ENCODE measurements at regions not wholly inside any gene's neighbourhood (a gene's known extent, or its start where the extent isn't known, plus 50 kb on each side); places are given as distances from the start of the nearest gene placed in this dataset.
A peak's percentile ranks its signal among the peaks of the same experiment; 100 is the strongest.

GRCh38 chr6:62889240-62889639 lies 322.0 kb upstream of the FKBP1C start:
- DNase-seq (ENCODE audit: low read depth) = no peak
- Histone ChIP-seq H3K9ac (ENCODE audit: low read length) (no peak overlapping the region), H3K9me3 (ENCODE audit: control insufficient read depth, low read length) (no peaks in the 10 kb centered on the region), H3K36me3 (ENCODE audit: control insufficient read depth, insufficient read depth, low read length, severe bottlenecking) (no peaks in the 10 kb centered on the region), H3K4me1 (ENCODE audit: control insufficient read depth, insufficient read depth, low read length) (no peaks in the 10 kb centered on the region), H3K27me3 (replicated peaks; ENCODE audit: control insufficient read depth, insufficient read depth, low read length) (no peaks in the 10 kb centered on the region), H3K4me3 (ENCODE audit: low read length) (no peak overlapping the region)

GRCh38 chr6:62891065-62891647 lies 320.1 kb upstream of the FKBP1C start:
- no peaks in the 10 kb centered on the region for H3K4me1 ChIP-seq (ENCODE audit: control insufficient read depth, insufficient read depth, low read length)
- no peaks in the 10 kb centered on the region for H3K36me3 ChIP-seq (ENCODE audit: control insufficient read depth, insufficient read depth, low read length, severe bottlenecking)
- no peak overlapping the region for H3K4me3 ChIP-seq (ENCODE audit: low read length)
- peak; percentile 34 for DNase-seq (ENCODE audit: low read depth)
- no peaks in the 10 kb centered on the region for H3K27me3 ChIP-seq (replicated peaks; ENCODE audit: control insufficient read depth, insufficient read depth, low read length)
- no peaks in the 10 kb centered on the region for H3K9me3 ChIP-seq (ENCODE audit: control insufficient read depth, low read length)
- no peak overlapping the region for H3K9ac ChIP-seq (ENCODE audit: low read length)

GRCh38 chr6:62894114-62894513 lies 317.2 kb upstream of the FKBP1C start:
- no peak overlapping the region for H3K9ac ChIP-seq (ENCODE audit: low read length)
- H3K4me3 ChIP-seq (ENCODE audit: low read length) = no peak overlapping the region
- no peaks in the 10 kb centered on the region for H3K27me3 ChIP-seq (replicated peaks; ENCODE audit: control insufficient read depth, insufficient read depth, low read length)
- no peaks in the 10 kb centered on the region for H3K36me3 ChIP-seq (ENCODE audit: control insufficient read depth, insufficient read depth, low read length, severe bottlenecking)
- no peak for DNase-seq (ENCODE audit: low read depth)
- no peaks in the 10 kb centered on the region for H3K9me3 ChIP-seq (ENCODE audit: control insufficient read depth, low read length)
- H3K4me1 ChIP-seq (ENCODE audit: control insufficient read depth, insufficient read depth, low read length) = no peaks in the 10 kb centered on the region

- Histone ChIP-seq H3K4me1 (ENCODE audit: control insufficient read depth, insufficient read depth, low read length) (no peaks in the 10 kb centered on the region), H3K36me3 (ENCODE audit: control insufficient read depth, insufficient read depth, low read length, severe bottlenecking) (no peaks in the 10 kb centered on the region)
- no peak for DNase-seq (ENCODE audit: low read depth)
These were observed 308.0 kb upstream of the FKBP1C start for GRCh38 chr6:62903266-62903665.

GRCh38 chr6:62904687-62905086 lies 306.6 kb upstream of the FKBP1C start:
- no peak overlapping the region for H3K9ac ChIP-seq (ENCODE audit: low read length)
- no peaks in the 10 kb centered on the region for H3K27me3 ChIP-seq (replicated peaks; ENCODE audit: control insufficient read depth, insufficient read depth, low read length)
- H3K4me3 ChIP-seq (ENCODE audit: low read length) = no peak overlapping the region
- H3K36me3 ChIP-seq (ENCODE audit: control insufficient read depth, insufficient read depth, low read length, severe bottlenecking) = no peaks in the 10 kb centered on the region
- DNase-seq (ENCODE audit: low read depth) = no peak
- H3K9me3 ChIP-seq (ENCODE audit: control insufficient read depth, low read length) = no peaks in the 10 kb centered on the region
- H3K4me1 ChIP-seq (ENCODE audit: control insufficient read depth, insufficient read depth, low read length) = no peaks in the 10 kb centered on the region

More at GRCh38 chr6:62903266-62903665, 308.0 kb upstream of the FKBP1C start:
- H3K4me3 ChIP-seq (ENCODE audit: low read length) = no peak overlapping the region
- no peaks in the 10 kb centered on the region for H3K27me3 ChIP-seq (replicated peaks; ENCODE audit: control insufficient read depth, insufficient read depth, low read length)
- H3K9me3 ChIP-seq (ENCODE audit: control insufficient read depth, low read length) = no peaks in the 10 kb centered on the region
- no peak overlapping the region for H3K9ac ChIP-seq (ENCODE audit: low read length)

- H3K9ac ChIP-seq (ENCODE audit: low read length) = no peak overlapping the region
- H3K4me3 ChIP-seq (ENCODE audit: low read length) = no peak overlapping the region
- H3K27me3 ChIP-seq (replicated peaks; ENCODE audit: control insufficient read depth, insufficient read depth, low read length) = no peaks in the 10 kb centered on the region
- no peak for DNase-seq (ENCODE audit: low read depth)
- no peaks in the 10 kb centered on the region for H3K36me3 ChIP-seq (ENCODE audit: control insufficient read depth, insufficient read depth, low read length, severe bottlenecking)
- no peaks in the 10 kb centered on the region for H3K4me1 ChIP-seq (ENCODE audit: control insufficient read depth, insufficient read depth, low read length)
- no peaks in the 10 kb centered on the region for H3K9me3 ChIP-seq (ENCODE audit: control insufficient read depth, low read length)
These were observed 296.7 kb upstream of the FKBP1C start for GRCh38 chr6:62914530-62914929.

- DNase-seq (ENCODE audit: low read depth) = no peak
- no peaks in the 10 kb centered on the region for H3K4me1 ChIP-seq (ENCODE audit: control insufficient read depth, insufficient read depth, low read length)
- no peak overlapping the region for H3K4me3 ChIP-seq (ENCODE audit: low read length)
- H3K36me3 ChIP-seq (ENCODE audit: control insufficient read depth, insufficient read depth, low read length, severe bottlenecking) = no peaks in the 10 kb centered on the region
- no peaks in the 10 kb centered on the region for H3K9me3 ChIP-seq (ENCODE audit: control insufficient read depth, low read length)
- no peak overlapping the region for H3K9ac ChIP-seq (ENCODE audit: low read length)
- no peaks in the 10 kb centered on the region for H3K27me3 ChIP-seq (replicated peaks; ENCODE audit: control insufficient read depth, insufficient read depth, low read length)
These were observed 287.5 kb upstream of the FKBP1C start for GRCh38 chr6:62923728-62924127.

- no peaks in the 10 kb centered on the region for H3K36me3 ChIP-seq (ENCODE audit: control insufficient read depth, insufficient read depth, low read length, severe bottlenecking)
- H3K9me3 ChIP-seq (ENCODE audit: control insufficient read depth, low read length) = peaks cover 4% of the 10 kb centered on the region
- H3K4me1 ChIP-seq (ENCODE audit: control insufficient read depth, insufficient read depth, low read length) = no peaks in the 10 kb centered on the region
- H3K9ac ChIP-seq (ENCODE audit: low read length) = no peak overlapping the region
- no peak overlapping the region for H3K4me3 ChIP-seq (ENCODE audit: low read length)
- no peaks in the 10 kb centered on the region for H3K27me3 ChIP-seq (replicated peaks; ENCODE audit: control insufficient read depth, insufficient read depth, low read length)
- DNase-seq (ENCODE audit: low read depth) = no peak
These were observed 270.4 kb upstream of the FKBP1C start for GRCh38 chr6:62940848-62941247.

- Histone ChIP-seq H3K4me1 (ENCODE audit: control insufficient read depth, insufficient read depth, low read length) (no peaks in the 10 kb centered on the region), H3K4me3 (ENCODE audit: low read length) (no peak overlapping the region), H3K9me3 (ENCODE audit: control insufficient read depth, low read length) (no peaks in the 10 kb centered on the region), H3K36me3 (ENCODE audit: control insufficient read depth, insufficient read depth, low read length, severe bottlenecking) (no peaks in the 10 kb centered on the region), H3K9ac (ENCODE audit: low read length) (no peak overlapping the region), H3K27me3 (replicated peaks; ENCODE audit: control insufficient read depth, insufficient read depth, low read length) (no peaks in the 10 kb centered on the region)
- DNase-seq (ENCODE audit: low read depth) = no peak
These were observed 269.3 kb upstream of the FKBP1C start for GRCh38 chr6:62942000-62942399.

GRCh38 chr6:62968834-62969233 lies 242.4 kb upstream of the FKBP1C start:
- Histone ChIP-seq H3K4me3 (ENCODE audit: low read length) (no peak overlapping the region), H3K9me3 (ENCODE audit: control insufficient read depth, low read length) (no peaks in the 10 kb centered on the region), H3K4me1 (ENCODE audit: control insufficient read depth, insufficient read depth, low read length) (no peaks in the 10 kb centered on the region), H3K36me3 (ENCODE audit: control insufficient read depth, insufficient read depth, low read length, severe bottlenecking) (no peaks in the 10 kb centered on the region), H3K27me3 (replicated peaks; ENCODE audit: control insufficient read depth, insufficient read depth, low read length) (no peaks in the 10 kb centered on the region), H3K9ac (ENCODE audit: low read length) (no peak overlapping the region)
- no peak for DNase-seq (ENCODE audit: low read depth)

GRCh38 chr6:62971976-62972658 lies 239.2 kb upstream of the FKBP1C start:
- no peak overlapping the region for H3K9ac ChIP-seq (ENCODE audit: low read length)
- no peak for DNase-seq (ENCODE audit: low read depth)
- no peak overlapping the region for H3K4me3 ChIP-seq (ENCODE audit: low read length)
- no peaks in the 10 kb centered on the region for H3K9me3 ChIP-seq (ENCODE audit: control insufficient read depth, low read length)
- no peaks in the 10 kb centered on the region for H3K4me1 ChIP-seq (ENCODE audit: control insufficient read depth, insufficient read depth, low read length)
- no peaks in the 10 kb centered on the region for H3K36me3 ChIP-seq (ENCODE audit: control insufficient read depth, insufficient read depth, low read length, severe bottlenecking)
- H3K27me3 ChIP-seq (replicated peaks; ENCODE audit: control insufficient read depth, insufficient read depth, low read length) = no peaks in the 10 kb centered on the region

GRCh38 chr6:62974452-62974851 lies 236.8 kb upstream of the FKBP1C start:
- Histone ChIP-seq H3K4me3 (ENCODE audit: low read length) (no peak overlapping the region), H3K36me3 (ENCODE audit: control insufficient read depth, insufficient read depth, low read length, severe bottlenecking) (no peaks in the 10 kb centered on the region), H3K27me3 (replicated peaks; ENCODE audit: control insufficient read depth, insufficient read depth, low read length) (no peaks in the 10 kb centered on the region), H3K4me1 (ENCODE audit: control insufficient read depth, insufficient read depth, low read length) (no peaks in the 10 kb centered on the region), H3K9me3 (ENCODE audit: control insufficient read depth, low read length) (no peaks in the 10 kb centered on the region), H3K9ac (ENCODE audit: low read length) (no peak overlapping the region)
- no peak for DNase-seq (ENCODE audit: low read depth)

All from adipocyte (in vitro differentiated cells).